Osteoblast (primary cell): ENCODE measurements at regions not wholly inside any gene's neighbourhood (a gene's known extent, or its start where the extent isn't known, plus 50 kb on each side); places are given as distances from the start of the nearest gene placed in this dataset.

Experiments
- DNase-seq: peaks from one replicate; pipeline ENCODE4 v3.0.0; 2011; ENCODE audit warnings: low spot score, mixed read lengths; ENCODE audit not compliant: insufficient read length; ENCODE audit errors: missing footprints
- H2AFZ ChIP-seq: 2 replicates; pipeline ENCODE4 v1.6.0; 2011; ENCODE audit warnings: mild to moderate bottlenecking, low read length
- H3K27ac ChIP-seq: 2 replicates; pipeline ENCODE4 v1.5.1; 2011; ENCODE audit warnings: mild to moderate bottlenecking, low read depth, low read length, moderate library complexity
- H3K27me3 ChIP-seq: 2 replicates; pipeline ENCODE4 v1.6.0; 2012; ENCODE audit warnings: mild to moderate bottlenecking, control low read depth, inconsistent platforms, low read length, moderate library complexity; ENCODE audit not compliant: insufficient read depth
- H3K36me3 ChIP-seq: 2 replicates; pipeline ENCODE4 v1.5.1; 2011; ENCODE audit warnings: mild to moderate bottlenecking, low read length, control low read depth, moderate library complexity; ENCODE audit not compliant: insufficient read depth
- H3K4me1 ChIP-seq: 2 replicates; pipeline ENCODE4 v1.5.1; 2011; ENCODE audit warnings: mild to moderate bottlenecking, low read length, control low read depth, moderate library complexity; ENCODE audit not compliant: insufficient read depth
- H3K4me2 ChIP-seq: 2 replicates; pipeline ENCODE4 v1.6.0; 2011; ENCODE audit warnings: mild to moderate bottlenecking, low read length; ENCODE audit not compliant: insufficient read depth
- H3K4me3 ChIP-seq: fragments of 200-600 bp; sonication (generic); 3 replicates; pipeline ENCODE4 v1.5.1; 2012; ENCODE audit warnings: mild to moderate bottlenecking, low read length, inconsistent platforms; ENCODE audit not compliant: insufficient read depth
- H3K79me2 ChIP-seq: 2 replicates; pipeline ENCODE4 v1.6.0; 2012; ENCODE audit warnings: mild to moderate bottlenecking, low read length, control low read depth, inconsistent platforms; ENCODE audit not compliant: insufficient read depth
- H3K9me3 ChIP-seq: 2 replicates; pipeline ENCODE4 v1.5.1; 2011; ENCODE audit warnings: low read depth, low read length, control low read depth
- H4K20me1 ChIP-seq: 2 replicates; pipeline ENCODE4 v1.6.0; 2012; ENCODE audit warnings: mild to moderate bottlenecking, low read length, control low read depth; ENCODE audit not compliant: insufficient read depth
- CTCF ChIP-seq: IDR thresholded peaks from 2 replicates; pipeline ENCODE4 v1.5.1; 2011; ENCODE audit warnings: mild to moderate bottlenecking, low read depth, low read length, moderate library complexity; ENCODE audit errors: extremely low read depth

DNA sequence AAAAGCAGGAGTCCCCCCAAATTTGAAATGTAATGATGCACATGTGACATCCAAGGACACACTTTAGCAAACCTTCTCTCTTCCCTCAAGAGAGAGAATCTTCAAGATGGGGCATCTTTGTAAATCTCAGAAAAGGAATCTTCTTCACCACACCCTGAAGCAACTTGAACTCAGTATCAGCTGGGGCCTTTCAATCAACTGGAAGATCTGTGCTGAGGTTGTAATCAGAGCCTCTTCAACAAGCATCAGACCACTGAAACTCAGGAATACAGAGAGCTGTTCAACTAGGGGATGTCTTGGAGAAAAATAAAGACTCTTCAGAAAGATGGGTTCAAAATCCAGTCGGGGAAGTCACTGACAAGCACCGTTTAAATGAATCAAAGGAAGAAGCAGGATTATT lies 92.5 kb upstream of the CAMK1G start:
- no peaks in the 10 kb centered on the region for H3K79me2 ChIP-seq
- DNase-seq, result no peak
- peaks cover 6% of the 10 kb centered on the region for H3K27me3 ChIP-seq
- H3K36me3 ChIP-seq, result no peaks in the 10 kb centered on the region
- no peaks in the 10 kb centered on the region for H4K20me1 ChIP-seq
- no peaks in the 10 kb centered on the region for H3K9me3 ChIP-seq
- peaks cover 5% of the 10 kb centered on the region for H3K4me1 ChIP-seq
- H2AFZ ChIP-seq, result no peak overlapping the region
- H3K4me2 ChIP-seq, result no peak overlapping the region
- H3K27ac ChIP-seq, result no peak overlapping the region
- H3K4me3 ChIP-seq, result no peak overlapping the region
- TF ChIP-seq CTCF, result no peak

DNA sequence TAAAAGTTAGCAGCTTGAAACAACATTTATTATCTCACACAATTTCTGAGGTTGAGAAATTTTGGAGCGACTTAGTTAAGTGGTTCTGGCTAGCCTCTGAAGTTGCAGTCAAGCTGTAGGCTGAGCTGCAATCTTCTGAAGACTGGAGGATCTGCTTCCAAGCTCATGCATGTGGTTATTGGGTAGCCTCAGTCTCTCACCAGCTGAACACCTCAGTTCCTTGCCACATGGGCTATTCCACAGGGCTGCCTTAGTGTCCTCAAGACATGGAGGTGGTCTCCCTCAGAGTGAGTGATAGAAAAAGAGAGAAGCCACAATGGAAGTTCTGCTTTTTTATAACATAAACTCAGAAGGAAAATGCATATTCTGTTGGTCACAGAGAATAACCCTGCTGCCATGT lies 92.0 kb upstream of the CAMK1G start:
- H3K4me1 ChIP-seq, result peaks cover 5% of the 10 kb centered on the region

GRCh38 chr1:209491897-209492296 lies 91.6 kb upstream of the CAMK1G start:
- no peaks in the 10 kb centered on the region for H4K20me1 ChIP-seq
- no peak overlapping the region for H2AFZ ChIP-seq
- H3K27ac ChIP-seq, result no peak overlapping the region
- H3K79me2 ChIP-seq, result no peaks in the 10 kb centered on the region
- TF ChIP-seq CTCF, result no peak
- no peak overlapping the region for H3K4me2 ChIP-seq
- no peak for DNase-seq
- H3K4me1 ChIP-seq, result peaks cover 3% of the 10 kb centered on the region
- no peaks in the 10 kb centered on the region for H3K9me3 ChIP-seq
- no peak overlapping the region for H3K4me3 ChIP-seq
- no peaks in the 10 kb centered on the region for H3K36me3 ChIP-seq
- H3K27me3 ChIP-seq, result peaks cover 6% of the 10 kb centered on the region

More for the DNA sequence above, 92.0 kb upstream of the CAMK1G start:
- H3K27me3 ChIP-seq, result peaks cover 6% of the 10 kb centered on the region
- H3K4me2 ChIP-seq, result no peak overlapping the region
- H3K36me3 ChIP-seq, result no peaks in the 10 kb centered on the region
- H3K9me3 ChIP-seq, result no peaks in the 10 kb centered on the region
- H3K27ac ChIP-seq, result no peak overlapping the region
- no peaks in the 10 kb centered on the region for H3K79me2 ChIP-seq
- no peak overlapping the region for H3K4me3 ChIP-seq
- no peak overlapping the region for H2AFZ ChIP-seq
- no peak for DNase-seq
- no peaks in the 10 kb centered on the region for H4K20me1 ChIP-seq
- TF ChIP-seq CTCF, result no peak

DNA sequence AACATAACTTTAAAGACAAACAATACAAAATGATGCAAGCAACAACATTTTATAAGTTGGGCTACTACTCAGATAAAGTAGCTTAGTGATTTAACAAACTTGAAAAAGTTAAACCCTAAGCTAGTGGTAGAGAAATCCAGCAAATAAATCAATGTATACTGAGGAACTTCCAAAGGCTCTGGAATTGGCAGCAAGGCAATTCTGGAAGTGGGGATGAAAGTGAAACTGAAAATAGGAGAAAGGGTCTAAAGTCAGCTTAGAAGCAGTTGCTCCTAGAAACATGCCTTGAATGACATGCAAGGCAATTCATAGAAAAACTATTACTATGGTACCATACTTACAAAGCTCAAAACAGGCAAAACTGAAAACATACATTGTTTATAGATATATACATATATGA lies 90.0 kb upstream of the CAMK1G start:
- no peak for DNase-seq
- peak overlapping the region; percentile 14 for H3K4me2 ChIP-seq
- H4K20me1 ChIP-seq, result no peaks in the 10 kb centered on the region
- TF ChIP-seq CTCF, result no peak
- no peak overlapping the region for H3K4me3 ChIP-seq
- H3K9me3 ChIP-seq, result no peaks in the 10 kb centered on the region
- H3K4me1 ChIP-seq, result no peaks in the 10 kb centered on the region
- peaks cover 6% of the 10 kb centered on the region for H3K27me3 ChIP-seq
- no peaks in the 10 kb centered on the region for H3K79me2 ChIP-seq
- no peak overlapping the region for H3K27ac ChIP-seq
- no peaks in the 10 kb centered on the region for H3K36me3 ChIP-seq
- no peak overlapping the region for H2AFZ ChIP-seq
